ENCODE measurements at regions not wholly inside any gene's neighbourhood (a gene's known extent, or its start where the extent isn't known, plus 50 kb on each side); places are given as distances from the start of the nearest gene placed in this dataset.
"Not testable (repeated sequence)": the region's sequence is repeated elsewhere in the genome, so short reads cannot be mapped to it uniquely, and the experiment has no call there.

- DNase-seq (ENCODE audit: insufficient read length, low spot score) (no peak), FAIRE-seq (no peak)
- no peak for TF ChIP-seq POU2F2 (IDR thresholded peaks at IDR 0.05; ENCODE audit: low read depth, low read length)
- TF ChIP-seq TAF1 (IDR thresholded peaks at IDR 0.05; ENCODE audit: low read depth, low read length): no peak
- TF ChIP-seq POLR2A (IDR thresholded peaks at IDR 0.05; ENCODE audit: low read depth, low read length): no peak
- no peak for TF ChIP-seq SPI1 (IDR thresholded peaks at IDR 0.05; ENCODE audit: low read depth, low read length)
- TF ChIP-seq POLR2AphosphoS5 (IDR thresholded peaks at IDR 0.05; ENCODE audit: low read depth, low read length): no peak
- TF ChIP-seq PAX5 (IDR thresholded peaks at IDR 0.05; ENCODE audit: insufficient read depth, low read length, severe bottlenecking): no peak
Measured at GRCh38 chr2:226464380-226464779, 335.2 kb downstream of the IRS1 start.

GRCh38 chr2:226463154-226463553 is 336.5 kb downstream of the IRS1 start:
- FAIRE-seq: no peak
- TF ChIP-seq POU2F2 (IDR thresholded peaks at IDR 0.05; ENCODE audit: low read depth, low read length) (no peak), POLR2A (IDR thresholded peaks at IDR 0.05; ENCODE audit: low read depth, low read length) (no peak), SPI1 (IDR thresholded peaks at IDR 0.05; ENCODE audit: low read depth, low read length) (no peak), TAF1 (IDR thresholded peaks at IDR 0.05; ENCODE audit: low read depth, low read length) (no peak), POLR2AphosphoS5 (IDR thresholded peaks at IDR 0.05; ENCODE audit: low read depth, low read length) (no peak), PAX5 (IDR thresholded peaks at IDR 0.05; ENCODE audit: insufficient read depth, low read length, severe bottlenecking) (no peak)
- no peak for DNase-seq (ENCODE audit: insufficient read length, low spot score)

DNA sequence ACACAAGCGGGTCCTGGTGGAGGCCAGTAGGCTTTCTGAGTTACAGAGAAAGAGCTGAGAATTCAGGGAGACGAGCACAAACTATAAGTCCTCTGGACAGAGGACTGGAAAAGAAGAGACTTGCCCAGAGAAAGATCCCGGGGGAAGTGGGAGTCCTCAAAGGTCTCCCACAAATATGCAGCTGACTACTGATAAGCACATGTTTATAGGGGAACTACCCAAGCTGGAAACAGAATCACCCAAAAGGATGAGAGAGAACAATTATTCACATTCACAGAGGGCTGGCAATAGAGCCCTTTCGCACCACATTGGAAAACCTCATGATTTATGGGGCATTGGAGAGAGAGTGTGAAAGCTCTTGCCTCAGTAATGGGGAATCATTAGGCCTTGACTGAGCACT is 337.6 kb downstream of the IRS1 start:
- DNase-seq (ENCODE audit: insufficient read length, low spot score): no peak
- TF ChIP-seq POLR2A (IDR thresholded peaks at IDR 0.05; ENCODE audit: low read depth, low read length) (no peak), TAF1 (IDR thresholded peaks at IDR 0.05; ENCODE audit: low read depth, low read length) (no peak), POLR2AphosphoS5 (IDR thresholded peaks at IDR 0.05; ENCODE audit: low read depth, low read length) (no peak), SPI1 (IDR thresholded peaks at IDR 0.05; ENCODE audit: low read depth, low read length) (no peak), PAX5 (IDR thresholded peaks at IDR 0.05; ENCODE audit: insufficient read depth, low read length, severe bottlenecking) (no peak), POU2F2 (IDR thresholded peaks at IDR 0.05; ENCODE audit: low read depth, low read length) (no peak)
- no peak for FAIRE-seq

- DNase-seq (ENCODE audit: insufficient read length, low spot score); FAIRE-seq: not testable (repeated sequence)
Measured at GRCh38 chr2:226456144-226456543, 343.5 kb downstream of the IRS1 start.

GRCh38 chr2:226452768-226453167 is 346.9 kb downstream of the IRS1 start:
- DNase-seq (ENCODE audit: insufficient read length, low spot score): no peak
- TF ChIP-seq PAX5 (IDR thresholded peaks at IDR 0.05; ENCODE audit: insufficient read depth, low read length, severe bottlenecking) (no peak), SPI1 (IDR thresholded peaks at IDR 0.05; ENCODE audit: low read depth, low read length) (no peak), POU2F2 (IDR thresholded peaks at IDR 0.05; ENCODE audit: low read depth, low read length) (no peak), POLR2A (IDR thresholded peaks at IDR 0.05; ENCODE audit: low read depth, low read length) (no peak), TAF1 (IDR thresholded peaks at IDR 0.05; ENCODE audit: low read depth, low read length) (no peak), POLR2AphosphoS5 (IDR thresholded peaks at IDR 0.05; ENCODE audit: low read depth, low read length) (no peak)
- FAIRE-seq: no peak

GRCh38 chr2:226451486-226451885 is 348.1 kb downstream of the IRS1 start:
- TF ChIP-seq SPI1 (IDR thresholded peaks at IDR 0.05; ENCODE audit: low read depth, low read length) (no peak), POLR2A (IDR thresholded peaks at IDR 0.05; ENCODE audit: low read depth, low read length) (no peak), PAX5 (IDR thresholded peaks at IDR 0.05; ENCODE audit: insufficient read depth, low read length, severe bottlenecking) (no peak), POU2F2 (IDR thresholded peaks at IDR 0.05; ENCODE audit: low read depth, low read length) (no peak), POLR2AphosphoS5 (IDR thresholded peaks at IDR 0.05; ENCODE audit: low read depth, low read length) (no peak), TAF1 (IDR thresholded peaks at IDR 0.05; ENCODE audit: low read depth, low read length) (no peak)
- DNase-seq (ENCODE audit: insufficient read length, low spot score) (no peak), FAIRE-seq (no peak)

DNA sequence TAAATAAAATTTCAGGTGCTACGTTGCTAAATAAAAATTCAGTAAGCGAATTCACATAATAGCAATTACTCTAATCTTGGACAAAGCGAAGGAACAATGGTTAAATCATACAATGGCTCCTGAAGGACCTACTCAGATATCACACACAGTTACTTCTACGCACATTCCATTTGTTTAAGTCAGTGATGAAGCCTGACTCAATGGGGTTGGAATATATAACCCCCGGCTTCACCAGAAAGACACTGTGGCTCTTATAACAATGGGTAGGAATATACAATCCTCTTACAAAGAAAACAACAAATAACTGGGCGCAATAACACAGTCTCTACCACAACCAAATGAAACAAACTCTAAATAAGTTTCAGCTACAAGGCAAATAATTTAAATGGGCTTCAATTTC is 349.5 kb downstream of the IRS1 start:
- no peak for TF ChIP-seq POLR2AphosphoS5 (IDR thresholded peaks at IDR 0.05; ENCODE audit: low read depth, low read length)
- no peak for TF ChIP-seq TAF1 (IDR thresholded peaks at IDR 0.05; ENCODE audit: low read depth, low read length)
- no peak for TF ChIP-seq SPI1 (IDR thresholded peaks at IDR 0.05; ENCODE audit: low read depth, low read length)
- no peak for TF ChIP-seq PAX5 (IDR thresholded peaks at IDR 0.05; ENCODE audit: insufficient read depth, low read length, severe bottlenecking)
- TF ChIP-seq POU2F2 (IDR thresholded peaks at IDR 0.05; ENCODE audit: low read depth, low read length): no peak
- TF ChIP-seq POLR2A (IDR thresholded peaks at IDR 0.05; ENCODE audit: low read depth, low read length): no peak
- no peak for DNase-seq (ENCODE audit: insufficient read length, low spot score)
- no peak for FAIRE-seq

DNA sequence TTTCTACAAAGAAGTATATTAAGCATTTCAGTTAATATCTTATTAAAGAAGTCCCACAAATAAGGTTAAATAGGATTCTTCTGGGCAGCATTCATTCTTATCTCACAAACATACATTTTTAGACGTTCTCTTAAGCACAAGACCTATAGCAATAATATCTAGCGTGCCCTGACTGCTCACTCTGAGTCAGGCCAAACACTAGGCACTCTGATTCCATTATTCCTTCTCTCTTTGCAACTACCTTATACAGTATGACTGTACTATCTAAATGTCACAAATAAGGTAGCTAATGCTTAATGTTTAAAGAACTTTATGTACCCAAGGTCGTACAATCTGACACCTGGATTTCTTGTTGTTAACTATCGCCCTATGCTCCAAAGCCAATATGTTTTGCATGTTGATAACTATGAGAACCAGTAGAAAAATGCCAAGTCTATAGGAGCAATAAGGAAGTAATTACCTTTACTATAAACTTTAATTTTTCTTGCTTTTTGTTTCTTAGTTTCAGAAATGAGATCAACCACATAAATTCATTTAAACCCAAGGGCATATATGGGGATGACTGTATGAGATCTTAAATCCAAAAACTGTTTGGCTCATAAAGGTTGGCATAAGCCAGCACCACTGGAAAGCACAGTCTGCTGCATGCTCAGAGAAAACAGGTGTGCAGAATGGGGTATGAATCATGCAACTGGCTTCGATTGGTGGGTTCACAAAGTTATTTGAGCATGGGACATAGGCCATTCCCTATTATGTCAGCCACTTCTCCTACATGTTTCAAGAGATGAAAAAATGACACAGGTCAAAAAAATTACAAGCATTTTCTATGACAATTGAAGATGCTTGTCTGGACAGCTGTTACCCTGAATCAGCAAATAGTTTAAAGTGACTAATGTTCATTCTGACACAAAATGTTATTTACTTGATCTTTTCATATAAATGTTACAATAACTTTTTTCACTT is 352.0 kb downstream of the IRS1 start:
- FAIRE-seq (no peak), DNase-seq (ENCODE audit: insufficient read length, low spot score) (no peak)
- no peak for TF ChIP-seq POLR2AphosphoS5 (IDR thresholded peaks at IDR 0.05; ENCODE audit: low read depth, low read length)
- TF ChIP-seq TAF1 (IDR thresholded peaks at IDR 0.05; ENCODE audit: low read depth, low read length): no peak
- TF ChIP-seq SPI1 (IDR thresholded peaks at IDR 0.05; ENCODE audit: low read depth, low read length): no peak
- TF ChIP-seq POU2F2 (IDR thresholded peaks at IDR 0.05; ENCODE audit: low read depth, low read length): no peak
- TF ChIP-seq POLR2A (IDR thresholded peaks at IDR 0.05; ENCODE audit: low read depth, low read length): no peak
- TF ChIP-seq PAX5 (IDR thresholded peaks at IDR 0.05; ENCODE audit: insufficient read depth, low read length, severe bottlenecking): no peak

DNA sequence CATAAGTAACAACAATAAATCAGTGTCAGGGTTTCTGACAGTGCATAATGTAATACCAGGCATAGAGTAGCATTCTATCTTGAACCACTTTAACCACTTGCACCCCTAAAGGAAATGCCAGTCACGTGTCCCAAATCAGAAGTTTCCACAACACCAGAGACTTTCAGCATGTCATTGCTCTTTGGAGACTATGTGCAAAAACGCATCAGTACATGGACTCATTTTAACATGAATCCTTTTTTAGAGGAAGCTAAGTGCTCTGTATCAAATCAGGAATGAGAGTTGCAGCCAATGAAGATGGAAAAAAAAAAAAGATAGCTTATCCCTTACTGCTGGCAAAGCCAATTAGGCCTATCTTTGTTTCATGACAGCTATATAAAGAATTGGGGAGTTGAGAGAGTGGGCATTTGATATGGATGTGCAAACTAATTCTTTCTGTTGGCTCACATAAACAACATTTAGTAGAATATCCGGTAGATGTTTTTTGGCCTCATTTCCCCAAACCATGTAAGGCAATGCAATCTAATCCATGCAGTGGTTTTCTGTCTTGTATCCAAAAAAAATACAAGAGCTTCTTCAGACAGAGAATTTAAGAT is 353.1 kb downstream of the IRS1 start:
- no peak for TF ChIP-seq PAX5 (IDR thresholded peaks at IDR 0.05; ENCODE audit: insufficient read depth, low read length, severe bottlenecking)
- TF ChIP-seq POU2F2 (IDR thresholded peaks at IDR 0.05; ENCODE audit: low read depth, low read length): no peak
- no peak for TF ChIP-seq TAF1 (IDR thresholded peaks at IDR 0.05; ENCODE audit: low read depth, low read length)
- TF ChIP-seq SPI1 (IDR thresholded peaks at IDR 0.05; ENCODE audit: low read depth, low read length): no peak
- no peak for TF ChIP-seq POLR2A (IDR thresholded peaks at IDR 0.05; ENCODE audit: low read depth, low read length)
- DNase-seq (ENCODE audit: insufficient read length, low spot score) (no peak), FAIRE-seq (no peak)
